NCI-H2196 treated with DMSO at 0.1 percent for 48 hours (cell line): ENCODE measurements at regions not wholly inside any gene's neighbourhood (a gene's known extent, or its start where the extent isn't known, plus 50 kb on each side); places are given as distances from the start of the nearest gene placed in this dataset.

ENCODE experiments used
- DNase-seq: peaks from one replicate; lab custom pipeline; 2025; ENCODE audit not compliant: unreplicated experiment; lab: John Stamatoyannopoulos, UW

- DNase-seq: no peak
Observed at GRCh38 chr10:29692121-29692539, 57.4 kb upstream of the SVIL start.

- no peak for DNase-seq
Observed at GRCh38 chr10:29691564-29692072, 56.8 kb upstream of the SVIL start.

DNA sequence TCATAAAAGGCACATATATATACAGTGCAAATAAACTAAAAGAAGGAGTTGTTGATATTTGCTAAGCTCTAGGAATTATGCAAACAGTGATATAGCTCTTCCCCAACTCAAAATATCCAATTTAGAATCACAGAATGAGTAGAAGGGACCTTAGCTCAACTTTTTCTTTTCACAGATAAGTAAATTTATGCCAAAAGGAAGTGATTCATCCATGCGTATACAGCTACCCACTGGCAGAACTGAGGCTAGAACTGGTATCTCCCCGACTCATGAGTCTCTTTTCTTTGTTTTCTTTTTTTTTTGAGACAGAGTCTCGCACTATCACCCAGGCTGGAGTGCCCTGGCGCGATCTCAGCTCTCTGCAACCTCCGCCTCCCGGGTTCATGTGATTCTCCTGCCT lies 54.2 kb upstream of the SVIL start:
- no peak for DNase-seq

DNA sequence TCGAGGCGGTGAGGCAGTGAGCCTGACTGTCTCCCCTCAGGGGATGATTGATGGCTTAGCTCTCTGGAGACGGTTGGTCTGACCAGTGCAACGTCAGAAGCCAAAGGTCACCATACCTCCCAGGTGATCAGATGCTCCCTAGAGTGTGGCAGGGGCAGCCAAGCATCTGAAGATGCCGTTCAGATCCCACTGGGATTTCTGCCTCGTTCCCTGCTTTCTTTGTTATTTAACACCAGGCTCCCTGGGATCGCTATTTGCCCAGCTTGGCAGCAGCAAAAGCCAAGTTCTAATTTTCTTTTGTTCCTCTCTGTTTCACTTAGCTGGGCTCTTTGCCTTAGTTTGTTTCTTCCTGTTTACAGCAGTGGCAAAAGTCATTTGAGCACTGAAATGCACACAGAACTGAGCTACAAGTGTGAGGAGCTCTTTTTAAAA lies 53.5 kb upstream of the SVIL start:
- no peak for DNase-seq

GRCh38 chr10:29687421-29688164 lies 52.8 kb upstream of the SVIL start:
- DNase-seq: no peak

DNA sequence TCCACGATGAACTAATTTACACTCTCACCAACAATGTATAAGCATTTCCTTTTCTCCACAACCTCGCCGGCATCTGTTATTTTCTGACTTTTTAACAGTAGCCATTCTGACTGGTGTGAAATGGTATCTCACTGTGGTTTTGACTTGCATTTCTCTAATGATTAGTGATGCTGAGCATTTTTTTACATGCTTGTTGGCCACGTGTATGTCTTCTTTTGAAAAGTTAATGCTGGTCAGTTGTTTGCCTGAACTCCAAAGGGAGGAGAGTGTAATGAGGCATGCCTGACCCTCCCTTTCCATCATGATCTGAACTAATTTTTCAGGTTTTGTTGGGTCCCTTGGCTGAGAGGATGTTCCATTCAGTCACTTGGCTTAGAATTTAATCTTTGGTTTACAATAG lies 50.7 kb upstream of the SVIL start:
- no peak for DNase-seq
